Caco-2 (cell line): ENCODE measurements at regions not wholly inside any gene's neighbourhood (a gene's known extent, or its start where the extent isn't known, plus 50 kb on each side); places are given as distances from the start of the nearest gene placed in this dataset.

Experiments used
- BruUV-seq: library from RNA; stranded (reverse); fragments of 400-500 nt; replicated peaks from 2 replicates; lab custom pipeline; 2021; lab: Mats Ljungman, UMichigan
- CTCF ChIA-PET: fragments of 300-600 bp; sonication (Branson Sonifier 250); formaldehyde crosslinking; loops from one replicate; lab custom pipeline; 2022; ENCODE audit warnings: antibody characterized with exemption; lab: Charles Lee
- POLR2A ChIA-PET: fragments of 300-600 bp; sonication (Branson Sonifier 250); formaldehyde crosslinking; loops from one replicate; lab custom pipeline; 2022; ENCODE audit warnings: antibody characterized with exemption; lab: Charles Lee
- DNase-seq, 2 experiments: peaks; one replicate each; pipeline versions ENCODE4 v3.0.0 to v3.0.0-alpha.2; 2020 to 2022
- H3K27me3 ChIP-seq: replicated peaks from 2 replicates; pipeline ENCODE4 v1.6.0; 2011; ENCODE audit warnings: low read length; ENCODE audit not compliant: control insufficient read depth, insufficient read depth
- H3K36me3 ChIP-seq: 2 replicates; pipeline ENCODE4 v1.5.1; 2011; ENCODE audit warnings: low read length; ENCODE audit not compliant: control insufficient read depth, insufficient read depth
- H3K4me1 ChIP-seq: fragments of 250-450 bp; sonication (Bioruptor Pico); 2 replicates; pipeline ENCODE4 v1.5.1; 2020; ENCODE audit warnings: mild to moderate bottlenecking
- H3K4me3 ChIP-seq: 2 replicates; pipeline ENCODE4 v1.5.1; 2011; ENCODE audit warnings: low read depth, mild to moderate bottlenecking, control low read depth, low read length
- H3K9me3 ChIP-seq: fragments of 250-450 bp; sonication (Bioruptor Pico); 2 replicates; pipeline ENCODE4 v1.5.1; 2020; ENCODE audit warnings: mild to moderate bottlenecking, moderate library complexity
- H3K27ac Mint-ChIP-seq: one replicate; pipeline ENCODE4 v1.8.0; 2022; ENCODE audit warnings: mixed read lengths; ENCODE audit not compliant: unreplicated experiment
- H3K27me3 Mint-ChIP-seq: one replicate; pipeline ENCODE4 v1.8.0; 2022; ENCODE audit warnings: mixed read lengths; ENCODE audit not compliant: insufficient read depth, unreplicated experiment
- H3K36me3 Mint-ChIP-seq: one replicate; pipeline ENCODE4 v1.8.0; 2022; ENCODE audit warnings: mild to moderate bottlenecking, mixed read lengths; ENCODE audit not compliant: insufficient read depth, unreplicated experiment
- H3K4me1 Mint-ChIP-seq: one replicate; pipeline ENCODE4 v1.8.0; 2022; ENCODE audit warnings: low read depth, mixed read lengths; ENCODE audit not compliant: unreplicated experiment
- H3K4me3 Mint-ChIP-seq: one replicate; pipeline ENCODE4 v1.8.0; 2022; ENCODE audit warnings: mild to moderate bottlenecking, moderate library complexity, mixed read lengths; ENCODE audit not compliant: unreplicated experiment
- H3K9me3 Mint-ChIP-seq: one replicate; pipeline ENCODE4 v1.8.0; 2022; ENCODE audit warnings: mixed read lengths; ENCODE audit not compliant: unreplicated experiment
- intact Hi-C: fragments of 100-400 bp; cut with micrococcal nuclease; formaldehyde crosslinking; loops from one replicate; pipeline ENCODE4 v1.10.0; 2022; ENCODE audit not compliant: unreplicated experiment
- TF ChIP-seq, protein P1 (sequence below), 2 experiments: fragments of 200-600 bp in 1 of 2; IDR thresholded peaks; 1 replicate in 1 of 2; 2 replicates in 1 of 2; pipeline versions ENCODE4 v1.5.1 to v1.8.0; 2011 to 2022; ENCODE audit warnings: antibody characterized with exemption in 1 of 2, control low read depth in 1 of 2, inconsistent platforms in 1 of 2, low read depth in 1 of 2, low read length in 1 of 2, mild to moderate bottlenecking in 1 of 2, moderate library complexity in 1 of 2; ENCODE audit not compliant: insufficient read depth in 1 of 2, severe bottlenecking in 1 of 2, unreplicated experiment in 1 of 2

DNA sequence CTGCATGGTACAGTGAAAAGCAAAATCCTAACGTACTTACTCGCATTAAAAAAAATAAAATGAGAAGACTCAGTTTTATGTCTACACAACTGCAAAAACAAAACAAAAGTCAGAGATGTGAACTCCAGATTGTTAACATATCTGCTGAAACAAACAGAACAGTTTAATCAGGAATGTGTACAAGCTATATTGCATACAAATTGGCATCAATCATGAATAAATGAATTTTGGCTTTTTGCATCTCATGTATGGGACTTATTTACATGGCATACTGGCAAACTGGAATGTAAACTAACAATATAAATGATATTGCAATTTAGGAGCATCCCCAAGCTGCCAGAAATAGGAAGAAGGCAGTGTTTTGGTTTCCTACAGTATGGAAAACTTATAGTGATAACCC, 79.6 kb upstream of the NSMCE3 start:
- ChIA-PET CTCF (no interaction called here), POLR2A (no interaction called here)
- H3K4me1 ChIP-seq: no peaks in the 10 kb centered on the region
- H3K4me3 Mint-ChIP-seq: no peak overlapping the region
- H3K36me3 ChIP-seq: no peaks in the 10 kb centered on the region
- H3K9me3 ChIP-seq: no peaks in the 10 kb centered on the region
- BruUV-seq: no TSS peak
- no peaks in the 10 kb centered on the region for H3K36me3 Mint-ChIP-seq
- H3K27me3 Mint-ChIP-seq: peaks cover 5% of the 10 kb centered on the region
- no peak overlapping the region for H3K27ac Mint-ChIP-seq
- H3K27me3 ChIP-seq: no peaks in the 10 kb centered on the region
- no peak for DNase-seq
- intact Hi-C loops: no loop called here
- no peaks in the 10 kb centered on the region for H3K9me3 Mint-ChIP-seq
- no peaks in the 10 kb centered on the region for H3K4me1 Mint-ChIP-seq
- no peak overlapping the region for H3K4me3 ChIP-seq
- TF ChIP-seq, protein P1, sequence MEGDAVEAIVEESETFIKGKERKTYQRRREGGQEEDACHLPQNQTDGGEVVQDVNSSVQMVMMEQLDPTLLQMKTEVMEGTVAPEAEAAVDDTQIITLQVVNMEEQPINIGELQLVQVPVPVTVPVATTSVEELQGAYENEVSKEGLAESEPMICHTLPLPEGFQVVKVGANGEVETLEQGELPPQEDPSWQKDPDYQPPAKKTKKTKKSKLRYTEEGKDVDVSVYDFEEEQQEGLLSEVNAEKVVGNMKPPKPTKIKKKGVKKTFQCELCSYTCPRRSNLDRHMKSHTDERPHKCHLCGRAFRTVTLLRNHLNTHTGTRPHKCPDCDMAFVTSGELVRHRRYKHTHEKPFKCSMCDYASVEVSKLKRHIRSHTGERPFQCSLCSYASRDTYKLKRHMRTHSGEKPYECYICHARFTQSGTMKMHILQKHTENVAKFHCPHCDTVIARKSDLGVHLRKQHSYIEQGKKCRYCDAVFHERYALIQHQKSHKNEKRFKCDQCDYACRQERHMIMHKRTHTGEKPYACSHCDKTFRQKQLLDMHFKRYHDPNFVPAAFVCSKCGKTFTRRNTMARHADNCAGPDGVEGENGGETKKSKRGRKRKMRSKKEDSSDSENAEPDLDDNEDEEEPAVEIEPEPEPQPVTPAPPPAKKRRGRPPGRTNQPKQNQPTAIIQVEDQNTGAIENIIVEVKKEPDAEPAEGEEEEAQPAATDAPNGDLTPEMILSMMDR (IDR thresholded peaks at IDR 0.05; ENCODE audit: insufficient read depth in 1 of 2, low read depth in 1 of 2, low read length in 1 of 2, severe bottlenecking in 1 of 2, unreplicated experiment in 1 of 2): no peak

DNA sequence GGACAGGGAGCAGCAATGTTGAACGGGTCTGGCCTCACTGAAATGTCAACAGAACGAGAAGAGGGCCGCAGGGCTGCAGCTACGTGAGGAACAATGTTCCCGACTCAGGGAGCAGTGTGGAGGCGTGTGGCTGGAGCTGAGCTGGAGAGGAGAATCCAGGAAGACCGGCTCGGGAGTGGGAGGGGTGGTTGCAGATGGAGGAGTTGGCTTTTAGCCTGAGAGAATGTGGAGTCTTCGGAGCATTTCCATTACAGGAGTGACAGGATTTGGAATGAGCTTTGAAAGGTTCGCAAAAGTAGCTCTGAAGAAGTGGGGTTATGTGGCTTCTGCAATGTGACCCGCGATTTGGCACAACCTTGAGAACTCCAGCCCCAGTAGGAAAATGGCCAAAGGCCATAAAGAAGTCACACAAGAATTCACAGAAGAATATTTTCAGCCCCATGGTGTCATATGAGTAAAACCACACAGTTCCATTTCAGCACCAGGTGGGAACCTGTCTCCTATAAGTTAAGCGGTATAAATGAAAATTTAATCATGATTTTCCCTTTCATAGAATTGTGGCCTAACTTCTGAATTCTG, 78.8 kb upstream of the NSMCE3 start:
- Histone ChIP-seq H3K4me1 (no peaks in the 10 kb centered on the region), H3K27me3 (no peaks in the 10 kb centered on the region), H3K4me3 (no peak overlapping the region), H3K9me3 (no peaks in the 10 kb centered on the region), H3K36me3 (no peaks in the 10 kb centered on the region)
- no TSS peak for BruUV-seq
- TF ChIP-seq, protein P1 (IDR thresholded peaks at IDR 0.05; ENCODE audit: insufficient read depth in 1 of 2, low read depth in 1 of 2, low read length in 1 of 2, severe bottlenecking in 1 of 2, unreplicated experiment in 1 of 2): no peak
- no peaks in the 10 kb centered on the region for H3K4me1 Mint-ChIP-seq
- no peaks in the 10 kb centered on the region for H3K9me3 Mint-ChIP-seq
- POLR2A ChIA-PET: no interaction called here
- H3K36me3 Mint-ChIP-seq: no peaks in the 10 kb centered on the region
- no peak overlapping the region for H3K4me3 Mint-ChIP-seq
- CTCF ChIA-PET: no interaction called here
- DNase-seq: no peak
- intact Hi-C loops: no loop called here
- H3K27ac Mint-ChIP-seq: no peak overlapping the region
- peaks cover 5% of the 10 kb centered on the region for H3K27me3 Mint-ChIP-seq

DNA sequence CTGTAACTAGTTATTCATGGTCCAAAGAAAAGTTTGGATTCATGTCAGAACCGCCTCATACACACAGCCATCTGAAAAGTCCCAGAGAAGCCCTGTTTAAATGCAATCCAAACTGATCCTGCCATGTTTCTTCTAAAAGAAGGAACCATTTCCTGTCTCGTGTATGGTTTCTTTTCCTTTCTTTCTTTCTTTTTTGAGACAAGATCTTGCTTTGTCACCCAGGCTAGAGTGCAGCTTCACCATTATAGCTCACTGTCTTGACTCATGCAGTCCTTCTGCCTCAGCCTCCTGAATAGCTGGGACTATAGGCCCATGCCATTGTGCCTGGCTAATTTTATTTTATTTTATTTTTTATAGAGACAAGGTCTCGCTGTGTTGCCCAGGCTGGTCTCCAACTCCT, 77.4 kb upstream of the NSMCE3 start:
- H3K4me1 Mint-ChIP-seq: no peaks in the 10 kb centered on the region
- no TSS peak for BruUV-seq
- POLR2A ChIA-PET: no interaction called here
- no peaks in the 10 kb centered on the region for H3K27me3 Mint-ChIP-seq
- H3K27me3 ChIP-seq: no peaks in the 10 kb centered on the region
- H3K36me3 Mint-ChIP-seq: no peaks in the 10 kb centered on the region
- H3K4me1 ChIP-seq: no peaks in the 10 kb centered on the region
- no peaks in the 10 kb centered on the region for H3K9me3 ChIP-seq
- CTCF ChIA-PET: no interaction called here
- no peaks in the 10 kb centered on the region for H3K9me3 Mint-ChIP-seq
- TF ChIP-seq, protein P1 (IDR thresholded peaks at IDR 0.05; ENCODE audit: insufficient read depth in 1 of 2, low read depth in 1 of 2, low read length in 1 of 2, severe bottlenecking in 1 of 2, unreplicated experiment in 1 of 2): no peak
- no peak overlapping the region for H3K4me3 ChIP-seq
- H3K36me3 ChIP-seq: no peaks in the 10 kb centered on the region
- intact Hi-C loops: no loop called here
- no peak for DNase-seq
- no peak overlapping the region for H3K27ac Mint-ChIP-seq
- no peak overlapping the region for H3K4me3 Mint-ChIP-seq
